ENCODE measurements at regions not wholly inside any gene's neighbourhood (a gene's known extent, or its start where the extent isn't known, plus 50 kb on each side); places are given as distances from the start of the nearest gene placed in this dataset.

DNA sequence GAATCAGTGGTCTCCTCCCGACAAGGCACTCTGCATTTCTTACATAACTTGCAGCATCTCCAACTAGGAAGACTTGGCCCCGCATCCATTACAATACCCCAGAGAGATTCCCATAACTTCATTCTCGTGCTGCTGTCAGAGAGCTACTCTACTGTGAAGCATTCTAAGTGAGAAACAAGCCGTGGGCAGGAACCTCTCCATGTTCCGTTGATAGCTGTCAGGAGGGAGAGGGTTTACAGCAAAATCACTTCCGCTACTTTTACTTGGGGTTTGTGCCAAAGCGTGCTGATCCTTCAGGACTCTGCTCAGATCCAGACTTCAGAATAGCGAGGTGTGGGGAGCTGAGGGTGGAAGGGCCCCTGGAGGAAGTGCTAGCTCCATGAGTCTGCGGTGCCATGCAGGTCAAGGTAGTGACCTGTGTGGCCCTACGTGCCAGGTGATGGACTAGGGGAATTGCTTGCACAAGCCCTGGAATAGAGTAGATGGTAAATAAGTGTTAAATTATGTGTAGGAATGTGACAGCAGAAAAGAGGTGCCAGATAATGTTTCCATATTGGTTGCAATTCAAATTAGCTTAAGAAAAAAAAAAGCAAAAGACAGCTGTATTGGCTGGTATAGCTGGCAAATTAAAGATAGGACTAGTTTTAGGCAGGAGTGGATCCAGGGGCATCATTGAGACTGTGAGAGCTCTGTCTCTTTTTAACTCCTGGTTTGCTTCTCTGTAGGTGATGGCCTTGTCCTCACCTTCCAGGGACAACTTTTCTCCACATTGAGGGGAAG lies 358.5 kb upstream of the ERCC4 start:
- TF ChIP-seq, protein P1, sequence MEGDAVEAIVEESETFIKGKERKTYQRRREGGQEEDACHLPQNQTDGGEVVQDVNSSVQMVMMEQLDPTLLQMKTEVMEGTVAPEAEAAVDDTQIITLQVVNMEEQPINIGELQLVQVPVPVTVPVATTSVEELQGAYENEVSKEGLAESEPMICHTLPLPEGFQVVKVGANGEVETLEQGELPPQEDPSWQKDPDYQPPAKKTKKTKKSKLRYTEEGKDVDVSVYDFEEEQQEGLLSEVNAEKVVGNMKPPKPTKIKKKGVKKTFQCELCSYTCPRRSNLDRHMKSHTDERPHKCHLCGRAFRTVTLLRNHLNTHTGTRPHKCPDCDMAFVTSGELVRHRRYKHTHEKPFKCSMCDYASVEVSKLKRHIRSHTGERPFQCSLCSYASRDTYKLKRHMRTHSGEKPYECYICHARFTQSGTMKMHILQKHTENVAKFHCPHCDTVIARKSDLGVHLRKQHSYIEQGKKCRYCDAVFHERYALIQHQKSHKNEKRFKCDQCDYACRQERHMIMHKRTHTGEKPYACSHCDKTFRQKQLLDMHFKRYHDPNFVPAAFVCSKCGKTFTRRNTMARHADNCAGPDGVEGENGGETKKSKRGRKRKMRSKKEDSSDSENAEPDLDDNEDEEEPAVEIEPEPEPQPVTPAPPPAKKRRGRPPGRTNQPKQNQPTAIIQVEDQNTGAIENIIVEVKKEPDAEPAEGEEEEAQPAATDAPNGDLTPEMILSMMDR (IDR thresholded peaks at IDR 0.05): no peak

DNA sequence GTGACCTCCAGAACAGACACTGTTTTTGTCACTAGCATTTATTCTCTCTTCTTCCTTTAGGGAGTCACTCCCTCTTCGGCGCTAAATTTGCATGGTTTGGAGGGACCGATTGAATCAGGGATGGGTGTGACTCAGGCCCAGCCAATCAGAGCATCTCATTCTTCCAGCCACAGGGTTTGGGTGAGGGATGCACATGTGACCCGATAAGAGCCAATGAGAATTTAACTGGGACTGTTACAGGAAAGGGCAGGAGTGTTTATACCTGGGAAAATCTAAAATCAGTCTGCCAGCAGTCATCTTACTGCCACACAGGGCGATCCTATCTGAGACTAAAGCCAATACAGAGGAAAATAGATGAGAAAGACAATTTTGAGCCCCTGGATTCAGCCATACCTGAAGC lies 351.2 kb upstream of the ERCC4 start:
- TF ChIP-seq, protein P1 (IDR thresholded peaks at IDR 0.05): no peak

DNA sequence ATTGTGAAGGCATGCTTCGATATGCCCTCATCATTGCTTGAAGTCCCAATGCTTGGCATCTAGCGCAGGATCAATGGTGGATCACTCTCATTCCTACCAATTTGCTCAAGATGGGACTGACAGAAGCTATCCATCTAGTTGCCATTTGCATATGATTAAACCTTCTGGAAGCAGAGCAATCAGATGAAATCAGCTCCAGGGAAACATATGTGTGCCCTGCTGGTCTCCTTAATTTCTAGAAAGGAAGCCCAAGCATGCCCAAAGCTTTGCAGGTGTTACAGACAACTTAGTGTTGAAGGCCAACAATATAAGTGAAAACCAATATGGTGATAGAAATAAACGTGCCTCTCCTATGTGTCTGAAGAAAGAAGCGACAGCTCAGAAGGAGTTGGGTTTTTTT lies 350.0 kb upstream of the ERCC4 start:
- TF ChIP-seq, protein P1 (IDR thresholded peaks at IDR 0.05): no peak

DNA sequence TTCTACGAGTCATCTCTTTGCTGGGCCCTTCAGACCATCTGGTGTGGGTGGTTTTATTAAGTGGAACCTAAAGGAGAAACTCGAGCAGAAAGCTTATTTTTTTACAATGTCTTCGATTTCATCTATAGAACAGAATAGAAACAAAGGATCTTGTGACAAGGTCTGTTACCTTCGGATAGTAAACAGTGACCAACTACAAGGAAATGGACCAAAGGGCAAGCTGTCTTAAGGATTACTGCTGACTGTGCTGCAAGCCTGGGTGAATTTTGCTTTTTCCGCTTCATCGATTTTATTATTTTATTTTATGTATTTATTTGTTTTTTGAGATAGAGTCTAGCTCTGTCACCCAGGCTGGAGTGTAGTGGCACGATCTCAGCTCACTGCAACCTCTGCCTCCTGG lies 348.9 kb upstream of the ERCC4 start:
- TF ChIP-seq, protein P1 (IDR thresholded peaks at IDR 0.05): no peak

DNA sequence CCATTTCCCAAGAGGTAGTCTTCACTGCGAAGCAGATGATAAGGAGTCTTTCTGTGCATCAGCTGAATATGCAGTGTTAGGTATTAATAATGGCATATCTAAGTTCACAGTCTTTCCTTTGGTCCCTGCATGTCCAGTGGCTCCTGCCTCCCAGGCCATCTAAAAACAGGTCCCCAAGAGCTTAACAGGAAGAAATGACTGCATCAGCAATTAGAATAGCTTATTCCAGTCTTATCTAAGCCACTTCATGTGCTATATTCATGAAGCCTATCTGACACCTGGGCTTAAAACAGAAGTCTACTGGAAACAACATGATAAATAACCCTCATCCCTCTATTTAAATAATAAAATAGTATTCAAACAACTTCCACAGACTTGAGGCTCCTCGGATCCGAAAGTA lies 346.1 kb upstream of the ERCC4 start:
- TF ChIP-seq, protein P1 (IDR thresholded peaks at IDR 0.05): no peak

DNA sequence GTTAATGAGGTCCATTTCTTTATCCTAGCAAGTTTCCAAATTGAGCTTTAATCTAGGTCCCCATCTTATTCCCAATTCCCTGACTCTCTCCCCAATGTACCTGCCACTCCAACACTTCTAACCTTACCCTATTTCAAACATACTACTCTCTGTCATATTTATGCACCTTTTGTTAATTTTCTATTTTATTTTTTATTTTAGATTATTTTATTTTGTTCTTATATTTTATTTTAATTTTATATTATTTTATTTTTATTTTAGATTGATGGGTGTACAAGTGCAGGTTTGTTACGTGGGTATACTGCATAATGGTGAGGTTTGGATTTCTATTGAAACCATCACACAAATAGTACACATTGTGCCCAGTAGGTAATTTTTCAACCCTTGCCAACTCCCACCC lies 333.9 kb upstream of the ERCC4 start:
- TF ChIP-seq, protein P1 (IDR thresholded peaks at IDR 0.05): no peak

DNA sequence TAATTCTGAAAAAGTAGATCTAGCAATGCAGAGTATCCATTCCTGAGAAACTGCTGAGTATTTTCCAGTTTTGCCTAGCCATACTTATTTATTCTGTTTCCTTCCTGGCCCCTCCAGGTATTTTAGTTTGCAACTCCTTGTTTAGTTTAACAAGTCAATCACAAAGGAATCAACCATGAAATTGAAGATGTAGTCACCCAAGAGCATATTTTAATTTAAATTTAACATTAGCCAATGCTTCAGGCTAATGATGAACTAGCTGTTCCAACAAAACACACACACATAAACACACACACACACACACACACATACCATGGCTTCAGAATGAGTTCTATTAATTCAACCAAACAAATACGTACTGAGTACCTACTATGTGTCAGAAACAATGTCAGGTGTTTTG lies 332.8 kb upstream of the ERCC4 start:
- TF ChIP-seq, protein P1 (IDR thresholded peaks at IDR 0.05): no peak

DNA sequence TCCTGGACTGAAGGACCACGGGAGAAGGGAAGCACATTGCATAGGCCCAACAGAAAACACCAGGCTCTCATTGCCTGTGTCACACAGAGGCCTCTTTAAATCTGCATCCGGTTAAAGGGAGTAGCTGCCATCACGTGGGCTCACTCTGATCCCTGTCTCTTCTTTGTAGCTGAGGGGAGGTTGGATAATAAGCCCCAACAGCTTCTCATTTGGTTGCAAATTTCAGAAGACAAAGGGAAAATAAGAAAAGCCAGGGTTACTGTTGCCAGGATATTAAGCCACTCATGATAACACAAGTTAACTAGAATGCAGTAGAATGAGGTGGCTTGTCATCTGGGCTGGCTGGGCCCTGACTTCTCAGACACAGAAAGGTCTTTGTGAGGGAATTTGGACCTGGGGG lies 325.1 kb upstream of the ERCC4 start:
- TF ChIP-seq, protein P1 (IDR thresholded peaks at IDR 0.05): no peak

All from LNCAP (cell line).